NCI-H1105 treated with DMSO at 0.1 percent for 48 hours (cell line): ENCODE measurements at regions not wholly inside any gene's neighbourhood (a gene's known extent, or its start where the extent isn't known, plus 50 kb on each side); places are given as distances from the start of the nearest gene placed in this dataset.
A peak's percentile ranks its signal among the peaks of the same experiment; 100 is the strongest.

Experiments used
- DNase-seq: peaks from one replicate; lab custom pipeline; 2025; lab: John Stamatoyannopoulos, UW

- DNase-seq, result no peak
Observed at GRCh38 chr4:137067735-137068134, 464.6 kb downstream of the PCDH18 start.

GRCh38 chr4:137065311-137065710 is 467.0 kb downstream of the PCDH18 start:
- no peak for DNase-seq

GRCh38 chr4:137063961-137064360 is 468.3 kb downstream of the PCDH18 start:
- DNase-seq, result no peak

GRCh38 chr4:137043184-137043583 is 489.1 kb downstream of the PCDH18 start:
- no peak for DNase-seq

- no peak for DNase-seq
Observed at GRCh38 chr4:137039370-137039769, 492.9 kb downstream of the PCDH18 start.

GRCh38 chr4:137032222-137032621 is 500.1 kb downstream of the PCDH18 start:
- DNase-seq, result peak; percentile 92

- DNase-seq, result no peak
Observed at GRCh38 chr4:137029026-137029425, 503.3 kb downstream of the PCDH18 start.

GRCh38 chr4:137025484-137026059 is 506.7 kb downstream of the PCDH18 start:
- DNase-seq, result no peak

GRCh38 chr4:137015426-137016409 is 516.6 kb downstream of the PCDH18 start:
- DNase-seq, result no peak

GRCh38 chr4:137000432-137000831 is 531.9 kb downstream of the PCDH18 start:
- no peak for DNase-seq

- no peak for DNase-seq
Observed at GRCh38 chr4:136992032-136992431, 540.3 kb downstream of the PCDH18 start.

GRCh38 chr4:136985683-136986082 is 546.6 kb downstream of the PCDH18 start:
- DNase-seq, result no peak

- no peak for DNase-seq
Observed at GRCh38 chr4:136967069-136967468, 565.2 kb downstream of the PCDH18 start.

GRCh38 chr4:136965478-136965877 is 566.8 kb downstream of the PCDH18 start:
- no peak for DNase-seq

- no peak for DNase-seq
Observed at GRCh38 chr4:136962868-136963267, 569.4 kb downstream of the PCDH18 start.

GRCh38 chr4:136946307-136946907 is 585.9 kb downstream of the PCDH18 start:
- no peak for DNase-seq

- DNase-seq, result no peak
Observed at GRCh38 chr4:136939781-136940180, 592.5 kb downstream of the PCDH18 start.

GRCh38 chr4:136935871-136936270 is 596.4 kb downstream of the PCDH18 start:
- no peak for DNase-seq

- no peak for DNase-seq
Observed at GRCh38 chr4:136935305-136935704, 597.0 kb downstream of the PCDH18 start.

- DNase-seq, result no peak
Observed at GRCh38 chr4:136934601-136935000, 597.7 kb downstream of the PCDH18 start.

GRCh38 chr4:136931781-136932180 is 600.5 kb downstream of the PCDH18 start:
- DNase-seq, result no peak

- DNase-seq, result no peak
Observed at GRCh38 chr4:136928957-136929411, 603.3 kb downstream of the PCDH18 start.

GRCh38 chr4:136927172-136927571 is 605.1 kb downstream of the PCDH18 start:
- no peak for DNase-seq
